Kidney epithelial cell (primary cell): ENCODE measurements at regions not wholly inside any gene's neighbourhood (a gene's known extent, or its start where the extent isn't known, plus 50 kb on each side); places are given as distances from the start of the nearest gene placed in this dataset.

Experiments
- DNase-seq: peaks from one replicate; pipeline ENCODE4 v3.0.0-alpha.2; 2010; ENCODE audit warnings: low read depth
- H3K27me3 ChIP-seq: 2 replicates; pipeline ENCODE4 v1.6.0; 2011; ENCODE audit warnings: low read length; ENCODE audit not compliant: control insufficient read depth, insufficient read depth
- H3K36me3 ChIP-seq: 2 replicates; pipeline ENCODE4 v1.5.1; 2011; ENCODE audit warnings: low read length; ENCODE audit not compliant: control insufficient read depth, insufficient read depth
- H3K4me3 ChIP-seq: 2 replicates; pipeline ENCODE4 v1.5.1; 2011; ENCODE audit warnings: low read depth, mild to moderate bottlenecking, control low read depth, low read length
- TF ChIP-seq, protein P1 (sequence below): IDR thresholded peaks from 2 replicates; pipeline ENCODE4 v1.5.1; 2011; ENCODE audit warnings: mild to moderate bottlenecking, moderate library complexity, low read length, control low read depth, inconsistent platforms; ENCODE audit not compliant: insufficient read depth, poor library complexity, severe bottlenecking

DNA sequence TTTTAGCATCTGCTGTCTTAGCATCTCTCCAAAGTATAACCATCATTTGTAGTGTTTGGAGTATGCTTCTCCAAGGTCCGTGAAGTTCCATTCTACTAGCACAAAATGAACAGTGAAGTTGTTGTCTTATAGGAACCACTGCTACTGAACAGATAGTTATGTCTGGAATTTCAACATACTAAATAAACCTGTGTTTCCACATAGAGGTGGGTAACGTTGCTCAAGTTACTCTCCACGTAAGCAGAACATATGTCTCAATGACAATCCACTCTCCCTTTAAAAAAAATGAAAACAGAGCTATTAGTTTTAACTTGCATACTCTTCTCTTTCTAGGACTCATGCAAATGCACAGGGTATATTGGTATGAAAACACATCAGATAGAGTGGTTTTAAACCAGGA, 184.3 kb upstream of the TRPC4 start:
- Histone ChIP-seq H3K27me3 (no peaks in the 10 kb centered on the region), H3K36me3 (no peaks in the 10 kb centered on the region), H3K4me3 (no peak overlapping the region)
- no peak for DNase-seq
- TF ChIP-seq, protein P1, sequence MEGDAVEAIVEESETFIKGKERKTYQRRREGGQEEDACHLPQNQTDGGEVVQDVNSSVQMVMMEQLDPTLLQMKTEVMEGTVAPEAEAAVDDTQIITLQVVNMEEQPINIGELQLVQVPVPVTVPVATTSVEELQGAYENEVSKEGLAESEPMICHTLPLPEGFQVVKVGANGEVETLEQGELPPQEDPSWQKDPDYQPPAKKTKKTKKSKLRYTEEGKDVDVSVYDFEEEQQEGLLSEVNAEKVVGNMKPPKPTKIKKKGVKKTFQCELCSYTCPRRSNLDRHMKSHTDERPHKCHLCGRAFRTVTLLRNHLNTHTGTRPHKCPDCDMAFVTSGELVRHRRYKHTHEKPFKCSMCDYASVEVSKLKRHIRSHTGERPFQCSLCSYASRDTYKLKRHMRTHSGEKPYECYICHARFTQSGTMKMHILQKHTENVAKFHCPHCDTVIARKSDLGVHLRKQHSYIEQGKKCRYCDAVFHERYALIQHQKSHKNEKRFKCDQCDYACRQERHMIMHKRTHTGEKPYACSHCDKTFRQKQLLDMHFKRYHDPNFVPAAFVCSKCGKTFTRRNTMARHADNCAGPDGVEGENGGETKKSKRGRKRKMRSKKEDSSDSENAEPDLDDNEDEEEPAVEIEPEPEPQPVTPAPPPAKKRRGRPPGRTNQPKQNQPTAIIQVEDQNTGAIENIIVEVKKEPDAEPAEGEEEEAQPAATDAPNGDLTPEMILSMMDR = no peak

DNA sequence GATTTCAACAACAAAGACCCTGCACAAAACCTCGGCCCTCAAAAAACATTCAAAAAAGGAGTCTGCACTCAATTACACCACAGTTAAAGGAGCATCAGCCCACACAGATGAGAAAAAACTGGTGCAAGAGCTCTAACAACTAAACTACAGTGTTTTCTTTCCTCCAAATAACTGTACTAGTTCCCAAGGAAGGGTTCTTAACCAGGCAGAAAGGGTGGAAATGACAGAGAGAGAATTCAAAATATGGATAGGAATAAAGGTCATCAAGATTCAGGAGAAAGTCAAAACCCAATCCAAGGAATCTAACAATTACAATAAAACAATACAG, 176.4 kb upstream of the TRPC4 start:
- no peak for DNase-seq
- TF ChIP-seq, protein P1 = no peak
- Histone ChIP-seq H3K36me3 (no peaks in the 10 kb centered on the region), H3K4me3 (no peak overlapping the region), H3K27me3 (no peaks in the 10 kb centered on the region)

DNA sequence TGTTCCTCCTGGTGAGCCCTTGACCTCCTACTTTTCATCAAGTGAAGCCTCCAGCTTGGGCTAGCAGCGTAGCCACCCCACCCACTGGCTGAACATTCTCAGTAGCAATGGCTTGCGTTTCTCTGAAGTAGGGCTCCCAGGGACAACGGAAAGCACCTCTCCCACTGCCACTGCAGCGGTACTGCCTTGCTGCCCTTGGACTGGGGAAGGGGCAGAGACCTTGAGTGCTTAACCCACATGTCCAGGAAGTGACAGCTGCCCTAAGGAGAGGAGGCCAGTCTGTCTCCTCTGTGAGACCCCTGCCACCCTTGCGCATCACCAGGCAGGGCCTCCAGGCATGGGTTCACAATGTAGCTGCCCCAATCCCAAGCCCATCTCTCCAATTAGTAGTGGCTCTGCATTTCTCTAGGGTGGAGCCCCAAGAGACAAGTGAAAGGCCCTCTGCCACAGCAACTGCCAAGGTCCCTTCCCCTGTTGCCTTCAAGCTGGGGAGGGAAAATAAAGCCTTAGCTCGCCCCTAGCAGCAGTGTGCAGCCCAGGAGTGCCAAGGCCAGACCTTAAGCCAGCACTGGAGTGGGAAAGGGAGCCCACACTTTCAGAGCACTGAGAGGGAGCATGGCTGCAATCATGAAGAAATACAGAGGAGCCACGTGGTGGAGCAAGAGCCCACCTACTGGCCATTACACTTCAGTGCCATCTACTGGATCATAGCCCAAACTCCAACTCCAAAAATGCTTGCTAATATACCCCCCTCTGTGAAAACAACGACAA, 175.9 kb upstream of the TRPC4 start:
- Histone ChIP-seq H3K27me3 (no peaks in the 10 kb centered on the region), H3K36me3 (no peaks in the 10 kb centered on the region), H3K4me3 (no peak overlapping the region)
- TF ChIP-seq, protein P1 = peak; percentile 69
- DNase-seq = no peak

DNA sequence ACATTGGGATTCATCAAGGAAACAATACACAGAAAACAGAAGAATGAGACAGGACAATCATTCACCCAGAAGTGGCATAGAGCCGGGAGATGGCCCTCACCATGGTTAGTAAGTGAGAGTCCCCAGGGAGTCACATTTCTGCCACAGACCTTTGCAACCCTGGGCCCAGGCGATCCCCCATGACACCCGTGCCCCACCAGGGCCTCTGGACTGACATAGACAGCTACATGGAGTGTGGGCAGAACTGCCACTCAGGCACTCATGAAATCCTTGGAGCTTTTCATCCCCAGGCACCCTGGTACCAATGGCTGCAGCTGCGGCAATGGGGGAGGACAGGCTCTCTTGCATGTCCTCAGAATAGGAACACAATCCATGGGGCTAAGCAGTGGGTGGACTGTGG, 174.5 kb upstream of the TRPC4 start:
- DNase-seq = no peak
- Histone ChIP-seq H3K27me3 (no peaks in the 10 kb centered on the region), H3K4me3 (no peak overlapping the region), H3K36me3 (no peaks in the 10 kb centered on the region)
- TF ChIP-seq, protein P1 = no peak

DNA sequence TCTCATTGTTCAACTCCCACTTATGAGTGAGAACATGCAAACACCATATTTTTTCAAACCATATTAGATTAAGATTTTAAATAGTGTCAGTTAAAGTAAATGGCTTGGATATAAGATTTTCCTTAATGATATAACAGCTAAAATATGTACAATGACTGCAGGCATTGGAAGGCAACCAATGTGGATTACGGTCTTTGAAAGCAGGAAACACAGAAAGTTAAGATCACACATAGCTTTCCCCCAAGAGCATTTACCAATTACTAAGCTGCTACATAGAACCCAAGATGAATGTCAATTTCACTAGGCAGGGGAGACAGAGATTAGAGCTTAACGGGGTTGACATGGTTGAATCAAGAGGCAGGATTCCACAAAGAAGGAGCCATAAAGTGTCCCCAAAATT, 173.2 kb upstream of the TRPC4 start:
- H3K27me3 ChIP-seq = no peaks in the 10 kb centered on the region
- no peaks in the 10 kb centered on the region for H3K36me3 ChIP-seq
- no peak for DNase-seq
- no peak overlapping the region for H3K4me3 ChIP-seq
- TF ChIP-seq, protein P1 = no peak

DNA sequence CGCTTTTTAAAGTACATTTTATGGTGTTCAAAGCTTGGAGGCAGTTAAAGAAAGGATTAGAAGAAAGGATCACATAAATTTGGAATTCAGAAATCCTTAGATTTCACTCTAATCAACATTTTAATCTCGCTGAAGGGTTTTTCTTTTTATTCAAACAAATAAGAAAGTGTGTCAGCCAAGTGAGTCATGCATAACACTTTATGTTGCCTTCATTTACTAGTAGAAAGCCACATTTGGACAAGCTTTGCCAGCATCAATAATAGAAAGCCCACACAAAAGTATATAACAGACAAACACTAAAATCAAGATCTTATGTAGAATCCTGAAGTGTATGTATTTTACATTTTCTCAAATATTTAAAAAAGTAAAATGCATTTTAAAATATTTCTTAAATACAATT, 154.9 kb upstream of the TRPC4 start:
- Histone ChIP-seq H3K27me3 (no peaks in the 10 kb centered on the region), H3K36me3 (no peaks in the 10 kb centered on the region), H3K4me3 (no peak overlapping the region)
- TF ChIP-seq, protein P1 = no peak
- DNase-seq = no peak
